NCI-H2107 treated with DMSO at 0.1 percent for 48 hours (cell line): ENCODE measurements at regions not wholly inside any gene's neighbourhood (a gene's known extent, or its start where the extent isn't known, plus 50 kb on each side); places are given as distances from the start of the nearest gene placed in this dataset.
A peak's percentile ranks its signal among the peaks of the same experiment; 100 is the strongest.
"Not testable (repeated sequence)": the region's sequence is repeated elsewhere in the genome, so short reads cannot be mapped to it uniquely, and the experiment has no call there.

Source experiments
- DNase-seq: peaks from one replicate; lab custom pipeline; 2025; ENCODE audit not compliant: unreplicated experiment; lab: John Stamatoyannopoulos, UW

- no peak for DNase-seq
Measured at GRCh38 chr14:30257946-30258661, 300.9 kb upstream of the G2E3 start.

GRCh38 chr14:30260833-30261607 is 297.9 kb upstream of the G2E3 start:
- DNase-seq: no peak

GRCh38 chr14:30264161-30264560 is 294.8 kb upstream of the G2E3 start:
- no peak for DNase-seq

GRCh38 chr14:30266290-30266689 is 292.7 kb upstream of the G2E3 start:
- no peak for DNase-seq

GRCh38 chr14:30267141-30267540 is 291.8 kb upstream of the G2E3 start:
- DNase-seq: no peak

- peak; percentile 58 for DNase-seq
Measured at GRCh38 chr14:30270200-30271161, 288.5 kb upstream of the G2E3 start.

- DNase-seq: no peak
Measured at GRCh38 chr14:30271811-30272323, 287.1 kb upstream of the G2E3 start.

GRCh38 chr14:30272848-30273832 is 285.8 kb upstream of the G2E3 start:
- DNase-seq: no peak

- no peak for DNase-seq
Measured at GRCh38 chr14:30275604-30276003, 283.4 kb upstream of the G2E3 start.

- no peak for DNase-seq
Measured at GRCh38 chr14:30277268-30277667, 281.7 kb upstream of the G2E3 start.

GRCh38 chr14:30278856-30279255 is 280.1 kb upstream of the G2E3 start:
- DNase-seq: not testable (repeated sequence)

- no peak for DNase-seq
Measured at GRCh38 chr14:30283822-30284446, 275.0 kb upstream of the G2E3 start.

- no peak for DNase-seq
Measured at GRCh38 chr14:30284808-30285207, 274.1 kb upstream of the G2E3 start.

GRCh38 chr14:30287579-30288445 is 271.1 kb upstream of the G2E3 start:
- no peak for DNase-seq

GRCh38 chr14:30290001-30290400 is 269.0 kb upstream of the G2E3 start:
- no peak for DNase-seq

GRCh38 chr14:30291216-30291615 is 267.7 kb upstream of the G2E3 start:
- no peak for DNase-seq

- DNase-seq: no peak
Measured at GRCh38 chr14:30292541-30292940, 266.4 kb upstream of the G2E3 start.

GRCh38 chr14:30295980-30296379 is 263.0 kb upstream of the G2E3 start:
- DNase-seq: peak; percentile 91
